NAMALWA (cell line): ENCODE measurements at regions not wholly inside any gene's neighbourhood (a gene's known extent, or its start where the extent isn't known, plus 50 kb on each side); places are given as distances from the start of the nearest gene placed in this dataset.
"Not testable (repeated sequence)": the region's sequence is repeated elsewhere in the genome, so short reads cannot be mapped to it uniquely, and the experiment has no call there.

Experiments used
- DNase-seq: peaks from one replicate; pipeline ENCODE4 v3.0.0-alpha.2; 2015; ENCODE audit warnings: low spot score

DNA sequence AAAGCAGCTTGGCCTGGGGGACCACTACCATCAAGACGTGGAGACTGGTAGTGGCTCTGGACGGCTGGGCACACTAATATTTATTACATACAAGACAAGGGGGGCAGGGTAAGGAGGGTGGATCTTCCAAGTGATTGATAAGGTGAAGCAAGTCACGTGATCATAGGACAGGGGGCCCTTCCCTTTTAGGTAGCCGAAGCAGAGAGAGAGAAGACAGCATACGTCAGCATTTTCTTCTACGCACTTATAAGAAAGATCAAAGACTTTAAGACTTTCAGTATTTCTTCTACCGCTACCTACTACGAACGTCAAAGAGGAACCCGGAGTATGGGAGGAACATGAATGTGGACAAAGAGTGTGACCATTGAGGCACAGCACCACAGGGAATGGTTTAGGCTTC is 307.9 kb downstream of the RPIA start:
- DNase-seq = no peak

GRCh38 chr2:89000235-89000634 is 308.8 kb downstream of the RPIA start:
- DNase-seq = no peak

DNA sequence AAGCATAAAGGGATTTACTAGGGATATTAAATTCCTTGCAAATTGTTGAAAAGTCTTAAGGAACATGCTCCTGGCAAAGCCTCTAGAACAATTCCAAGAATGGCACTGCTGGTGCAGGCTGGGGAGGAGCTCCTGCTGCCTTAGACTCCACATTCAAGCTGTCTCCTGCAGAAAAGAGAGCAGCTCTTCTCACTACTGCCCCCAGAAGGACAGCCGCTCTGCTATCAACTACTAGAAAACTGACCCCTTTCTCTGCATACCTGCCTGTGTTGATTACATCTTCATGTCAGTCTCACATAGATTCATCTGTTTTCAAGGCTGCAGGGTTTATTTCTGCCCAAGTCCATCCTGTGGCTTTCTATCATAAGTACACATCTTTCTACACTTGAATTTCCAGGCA is 312.8 kb downstream of the RPIA start:
- peak; percentile 38 for DNase-seq

- DNase-seq = peak; percentile 81
Measured at GRCh38 chr2:89020566-89020965, 329.1 kb downstream of the RPIA start.

GRCh38 chr2:89026296-89026695 is 334.8 kb downstream of the RPIA start:
- not testable (repeated sequence) for DNase-seq

DNA sequence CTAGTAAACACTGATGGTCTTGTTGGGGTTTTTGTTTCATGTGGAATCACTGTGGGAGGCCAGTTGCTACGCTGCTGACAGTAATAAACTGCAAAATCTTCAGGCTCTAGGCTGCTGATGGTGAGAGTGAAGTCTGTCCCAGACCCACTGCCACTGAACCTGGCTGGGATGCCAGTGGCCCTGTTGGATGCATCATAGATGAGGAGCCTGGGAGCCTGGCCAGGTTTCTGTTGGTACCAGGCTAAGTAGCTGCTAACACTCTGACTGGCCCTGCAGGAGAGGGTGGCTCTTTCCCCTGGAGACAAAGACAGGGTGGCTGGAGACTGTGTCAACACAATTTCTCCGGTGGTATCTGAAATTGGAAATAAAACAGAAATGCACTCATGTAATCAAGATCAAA is 335.6 kb downstream of the RPIA start:
- DNase-seq = not testable (repeated sequence)

GRCh38 chr2:89027536-89027935 is 336.1 kb downstream of the RPIA start:
- DNase-seq = peak; percentile 67

DNA sequence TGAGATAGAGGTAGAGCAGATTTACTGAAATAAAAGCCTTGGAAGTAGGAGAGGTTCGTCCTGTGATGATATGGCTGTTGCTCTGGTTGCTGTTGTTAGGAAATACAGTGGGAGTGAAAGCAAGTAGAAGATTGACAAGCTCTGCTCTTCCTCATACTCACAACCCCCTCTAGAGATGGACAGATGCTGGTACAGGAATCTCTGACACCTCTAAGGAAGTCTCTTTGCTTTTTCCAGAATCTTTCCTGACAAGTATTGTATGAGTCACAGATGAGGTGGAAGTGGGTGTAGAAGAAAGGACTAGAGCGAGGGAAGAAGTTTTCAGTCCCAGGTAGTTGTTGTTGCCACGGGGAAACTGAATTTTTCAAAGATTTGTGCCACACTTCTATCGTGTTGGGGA is 337.8 kb downstream of the RPIA start:
- DNase-seq = peak; percentile 21

DNA sequence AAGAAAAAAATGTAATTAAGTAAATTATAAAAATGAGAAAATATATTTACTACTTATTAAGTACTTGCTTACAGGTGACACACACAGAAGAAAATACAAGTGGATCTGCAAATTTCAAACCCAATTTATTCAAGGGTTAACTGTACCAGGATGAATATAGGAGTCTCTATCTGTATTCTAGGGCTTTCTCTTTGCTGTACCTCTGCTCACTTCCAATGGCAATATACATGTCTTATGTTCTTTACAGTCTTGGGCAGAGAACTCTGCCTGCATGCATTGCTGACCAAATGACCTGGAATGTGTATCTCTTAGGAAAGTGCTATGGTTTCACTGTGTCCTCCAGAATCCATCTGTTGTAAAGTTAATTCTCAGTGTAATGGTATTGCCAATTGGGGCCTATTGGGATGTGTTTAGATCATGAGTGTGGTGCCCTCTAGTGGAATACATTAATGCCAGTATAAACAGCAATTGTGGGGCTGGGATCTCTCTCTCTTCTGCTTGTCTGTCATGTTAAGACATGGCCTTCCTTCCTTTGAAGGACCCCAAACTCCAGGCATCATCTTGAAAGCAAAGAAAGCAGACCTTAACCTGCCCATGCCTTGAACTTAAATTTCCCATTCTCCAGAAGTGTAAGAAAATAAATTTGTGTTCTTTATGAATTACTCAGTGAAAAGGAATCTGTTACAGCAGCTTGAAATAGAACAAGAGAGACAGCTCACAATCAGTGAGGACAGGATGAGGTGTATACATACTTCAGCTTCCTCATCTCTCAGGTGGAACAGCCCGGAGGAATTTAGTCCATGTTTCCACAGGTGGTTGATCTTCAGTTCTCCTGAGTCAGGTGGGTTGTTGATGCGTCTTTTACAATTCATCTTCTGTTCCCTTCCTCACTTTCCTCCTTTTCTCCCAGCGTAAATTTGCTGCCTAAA is 356.9 kb downstream of the RPIA start:
- DNase-seq = peak; percentile 83

GRCh38 chr2:89058616-89059015 is 367.1 kb downstream of the RPIA start:
- DNase-seq = not testable (repeated sequence)

GRCh38 chr2:89061174-89061573 is 369.7 kb downstream of the RPIA start:
- DNase-seq = not testable (repeated sequence)

DNA sequence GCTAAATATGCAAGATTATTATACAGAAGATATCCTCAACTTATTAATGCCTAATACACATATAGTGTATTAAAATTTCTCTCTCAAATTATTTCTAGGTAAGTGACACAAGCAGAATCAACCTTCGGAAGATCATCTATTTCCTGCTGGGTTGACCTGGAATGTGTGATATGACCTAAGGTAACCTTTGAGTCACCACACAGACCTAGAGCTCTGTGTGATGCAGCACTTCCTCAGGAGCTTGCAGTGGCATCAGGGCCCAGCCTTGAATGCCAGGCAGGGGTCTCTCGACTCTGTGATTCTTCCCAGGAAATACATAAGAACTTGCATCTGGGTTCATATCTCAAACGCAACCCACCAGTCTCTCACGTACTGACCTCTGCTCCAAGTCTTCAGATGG is 385.3 kb downstream of the RPIA start:
- not testable (repeated sequence) for DNase-seq

GRCh38 chr2:89092911-89093310 is 401.4 kb downstream of the RPIA start:
- DNase-seq = not testable (repeated sequence)

DNA sequence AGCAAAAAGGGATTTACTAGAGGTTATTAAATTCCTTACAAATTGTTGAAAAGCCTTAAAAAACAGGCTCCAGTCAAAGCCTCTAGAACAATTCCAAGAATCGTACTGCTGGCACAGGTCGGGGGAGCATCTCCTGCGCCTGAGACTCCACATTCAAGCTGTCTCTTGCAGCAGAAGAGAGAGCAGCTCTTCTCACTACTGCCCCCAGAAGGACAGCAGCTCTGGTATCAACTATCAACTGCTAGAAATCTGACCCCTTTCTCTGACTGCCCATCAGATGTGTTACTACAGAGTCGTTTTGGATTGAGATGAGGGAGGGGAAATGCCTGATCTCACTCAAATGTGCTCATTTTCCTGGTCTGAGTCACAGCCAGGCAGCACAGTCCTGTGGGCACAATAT is 403.6 kb downstream of the RPIA start:
- peak; percentile 28 for DNase-seq

DNA sequence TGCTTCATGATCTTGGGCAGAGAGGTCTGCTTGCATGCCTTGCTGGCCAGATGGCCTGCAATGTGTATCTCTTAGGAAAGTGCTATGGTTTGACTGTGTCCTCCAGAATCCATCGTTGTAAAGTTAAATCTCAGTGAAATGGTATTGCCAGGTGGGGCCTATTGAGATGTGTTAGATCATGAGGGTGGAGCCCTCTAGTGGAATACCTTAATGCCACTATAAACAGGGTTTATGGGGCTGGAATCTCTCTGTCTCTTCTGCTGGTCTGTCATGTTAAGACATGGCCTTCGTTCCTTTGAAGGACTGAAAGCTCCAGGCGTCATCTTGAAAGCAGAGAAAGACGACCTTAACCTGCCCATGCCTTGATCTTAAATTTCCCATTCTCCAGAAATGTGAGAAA is 411.1 kb downstream of the RPIA start:
- peak; percentile 30 for DNase-seq

DNA sequence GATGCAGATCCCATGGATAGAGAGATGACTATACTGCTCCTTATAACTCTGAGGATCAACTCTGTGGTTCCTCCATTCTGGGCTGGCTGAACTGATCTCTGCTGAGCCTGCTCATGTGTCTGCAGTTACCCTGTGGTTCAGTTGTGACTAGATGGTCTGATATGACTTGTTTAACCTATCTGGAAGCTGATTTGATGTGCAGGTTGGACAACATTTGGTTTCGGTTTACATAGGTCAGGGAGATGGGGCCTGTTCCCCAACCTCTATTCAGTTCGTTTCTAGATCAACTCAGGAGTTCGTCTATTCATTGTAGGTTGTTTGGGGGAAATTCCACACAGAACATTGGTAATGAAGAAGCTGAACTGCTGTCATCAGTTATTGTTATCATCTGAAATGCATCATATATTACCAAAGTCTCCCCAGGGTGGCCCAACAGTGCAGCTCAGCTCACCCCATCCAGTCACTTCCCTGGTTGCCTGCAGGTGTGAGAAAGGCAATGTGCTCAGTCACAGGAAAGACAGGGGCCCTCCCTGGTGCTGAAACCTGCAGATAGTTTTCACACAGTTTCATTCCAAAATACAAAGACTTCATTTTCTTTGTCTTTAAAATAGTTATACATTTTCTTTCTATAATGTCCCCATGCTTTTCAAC is 415.0 kb downstream of the RPIA start:
- not testable (repeated sequence) for DNase-seq

DNA sequence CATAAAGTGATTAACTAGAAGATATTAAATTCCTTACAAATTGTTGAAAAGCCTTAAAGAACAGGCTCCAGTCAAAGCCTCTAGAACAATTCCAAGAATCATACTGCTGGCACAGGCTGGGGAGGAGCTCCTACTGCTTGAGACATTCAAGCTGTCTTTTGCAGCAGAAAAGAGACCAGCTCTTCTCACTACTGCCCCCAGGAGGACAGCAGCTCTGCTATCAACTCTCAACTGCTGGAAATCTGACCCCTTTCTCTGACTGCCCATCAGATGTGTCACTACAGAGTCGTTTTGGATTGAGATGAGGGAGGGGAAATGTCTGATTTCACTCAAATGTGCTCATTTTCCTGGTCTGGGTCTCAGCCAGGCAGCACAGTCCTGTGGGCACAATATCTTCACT is 421.0 kb downstream of the RPIA start:
- peak; percentile 61 for DNase-seq

- DNase-seq = not testable (repeated sequence)
Measured at GRCh38 chr2:89113286-89113685, 421.8 kb downstream of the RPIA start.

GRCh38 chr2:89129440-89129839 is 438.0 kb downstream of the RPIA start:
- DNase-seq = peak; percentile 48

DNA sequence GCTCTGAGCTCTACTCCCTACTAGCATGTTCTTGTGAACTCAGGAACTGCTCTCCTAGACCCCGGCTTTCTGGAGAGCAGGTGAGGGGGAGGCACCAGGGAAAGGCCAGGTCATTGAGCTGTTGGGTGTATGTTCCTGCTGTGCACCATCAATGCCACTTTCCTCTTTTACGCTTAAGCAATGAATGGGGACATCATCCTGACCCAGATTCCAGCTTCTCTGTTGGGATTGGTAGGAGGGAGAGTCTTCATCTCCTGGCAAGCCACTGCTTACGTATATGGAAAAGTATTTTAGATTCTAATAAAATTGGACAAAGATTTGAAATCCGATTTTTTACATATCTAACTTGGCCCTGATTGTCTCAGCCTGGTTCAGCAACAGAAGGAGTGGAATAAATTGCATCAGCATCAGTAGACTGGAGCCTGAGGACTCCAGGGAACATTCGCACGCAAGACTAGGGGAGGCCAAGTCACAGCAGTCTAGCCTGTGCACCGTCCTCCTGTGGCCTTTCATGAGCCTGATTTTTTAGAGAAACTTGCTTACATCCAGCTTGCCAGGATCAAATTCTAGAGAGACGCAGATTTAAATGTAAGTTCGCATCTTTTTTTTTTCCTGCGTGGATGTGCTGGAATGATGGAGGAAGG is 439.3 kb downstream of the RPIA start:
- not testable (repeated sequence) for DNase-seq

DNA sequence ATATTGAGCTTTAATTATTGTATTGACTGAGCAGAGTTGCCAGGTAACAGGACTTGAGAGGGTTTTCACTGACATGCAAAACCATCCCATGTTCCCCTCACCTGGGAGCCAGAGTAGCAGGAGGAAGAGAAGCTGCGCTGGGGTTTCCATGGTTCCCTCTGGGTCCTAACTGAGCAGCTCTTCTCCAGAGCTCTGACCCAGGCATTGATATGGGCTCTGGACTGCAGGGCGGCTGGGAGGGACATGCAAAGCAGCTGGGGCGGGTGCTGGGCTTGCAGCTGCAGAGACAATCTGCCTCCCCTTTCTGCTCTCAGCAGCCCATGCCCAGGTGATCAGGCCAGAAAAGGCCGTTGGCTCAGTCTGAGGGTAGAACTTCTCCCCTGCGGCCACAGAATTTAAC is 451.5 kb downstream of the RPIA start:
- DNase-seq = peak; percentile 77

- peak; percentile 34 for DNase-seq
Measured at GRCh38 chr2:89145342-89145741, 453.9 kb downstream of the RPIA start.

GRCh38 chr2:89148256-89148655 is 456.8 kb downstream of the RPIA start:
- not testable (repeated sequence) for DNase-seq
